GM13977 (cell line): ENCODE measurements at regions not wholly inside any gene's neighbourhood (a gene's known extent, or its start where the extent isn't known, plus 50 kb on each side); places are given as distances from the start of the nearest gene placed in this dataset.

Source experiments
- DNase-seq: peaks from one replicate; pipeline ENCODE4 v3.0.0; 2012; ENCODE audit warnings: low spot score
- in situ Hi-C: fragments of 300-500 bp; cut with MboI; formaldehyde crosslinking; loops from one replicate; pipeline ENCODE4 v1.12.0; 2022; ENCODE audit warnings: low sequenced_read_pairs, low pct_unique_long_range_greater_than_20kb, mixed read lengths, inconsistent platforms; ENCODE audit not compliant: unreplicated experiment
- TF ChIP-seq, protein P1 (sequence below): IDR thresholded peaks from 2 replicates; pipeline ENCODE4 v1.5.1; 2012; ENCODE audit warnings: mild to moderate bottlenecking, control low read depth; ENCODE audit not compliant: insufficient read depth; ENCODE audit errors: extremely low read depth, missing control alignments

GRCh38 chr4:124566030-124566429 is 146.5 kb downstream of the ANKRD50 start:
- TF ChIP-seq, protein P1, sequence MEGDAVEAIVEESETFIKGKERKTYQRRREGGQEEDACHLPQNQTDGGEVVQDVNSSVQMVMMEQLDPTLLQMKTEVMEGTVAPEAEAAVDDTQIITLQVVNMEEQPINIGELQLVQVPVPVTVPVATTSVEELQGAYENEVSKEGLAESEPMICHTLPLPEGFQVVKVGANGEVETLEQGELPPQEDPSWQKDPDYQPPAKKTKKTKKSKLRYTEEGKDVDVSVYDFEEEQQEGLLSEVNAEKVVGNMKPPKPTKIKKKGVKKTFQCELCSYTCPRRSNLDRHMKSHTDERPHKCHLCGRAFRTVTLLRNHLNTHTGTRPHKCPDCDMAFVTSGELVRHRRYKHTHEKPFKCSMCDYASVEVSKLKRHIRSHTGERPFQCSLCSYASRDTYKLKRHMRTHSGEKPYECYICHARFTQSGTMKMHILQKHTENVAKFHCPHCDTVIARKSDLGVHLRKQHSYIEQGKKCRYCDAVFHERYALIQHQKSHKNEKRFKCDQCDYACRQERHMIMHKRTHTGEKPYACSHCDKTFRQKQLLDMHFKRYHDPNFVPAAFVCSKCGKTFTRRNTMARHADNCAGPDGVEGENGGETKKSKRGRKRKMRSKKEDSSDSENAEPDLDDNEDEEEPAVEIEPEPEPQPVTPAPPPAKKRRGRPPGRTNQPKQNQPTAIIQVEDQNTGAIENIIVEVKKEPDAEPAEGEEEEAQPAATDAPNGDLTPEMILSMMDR = no peak
- DNase-seq = no peak
- in situ Hi-C loops = no loop called here

- no peak for DNase-seq
- in situ Hi-C loops = no loop called here
- TF ChIP-seq, protein P1 = no peak
These were observed 139.5 kb downstream of the ANKRD50 start for GRCh38 chr4:124573056-124573455.

- no peak for DNase-seq
- TF ChIP-seq, protein P1 = no peak
- in situ Hi-C loops = no loop called here
These were observed 132.6 kb downstream of the ANKRD50 start for GRCh38 chr4:124579896-124580295.

DNA sequence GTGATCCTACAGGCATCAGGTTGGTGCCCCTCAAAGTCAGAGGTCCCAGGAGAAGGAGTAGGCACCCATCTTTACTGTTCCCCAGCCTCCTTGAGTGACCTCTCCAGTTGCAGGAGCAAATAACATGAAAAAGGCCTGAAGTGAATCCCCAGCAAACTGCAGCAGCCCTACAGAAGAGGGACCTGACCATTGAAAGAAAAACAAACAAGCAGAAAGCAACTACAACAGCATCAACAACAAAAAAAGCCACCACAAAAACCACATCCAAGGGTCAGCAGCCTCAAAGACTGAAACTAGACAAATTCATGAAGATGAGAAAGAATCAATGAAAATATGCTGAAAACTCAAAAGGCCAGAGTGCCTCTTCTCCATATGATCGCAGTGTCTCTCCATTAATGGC is 128.7 kb downstream of the ANKRD50 start:
- TF ChIP-seq, protein P1 = no peak
- in situ Hi-C loops = no loop called here
- DNase-seq = no peak

- DNase-seq = no peak
- in situ Hi-C loops = no loop called here
- TF ChIP-seq, protein P1 = no peak
These were observed 122.7 kb downstream of the ANKRD50 start for GRCh38 chr4:124589786-124590185.

- in situ Hi-C loops = no loop called here
- TF ChIP-seq, protein P1 = no peak
- DNase-seq = no peak
These were observed 122.1 kb downstream of the ANKRD50 start for GRCh38 chr4:124590480-124590879.

- DNase-seq = no peak
- TF ChIP-seq, protein P1 = no peak
- in situ Hi-C loops = no loop called here
These were observed 120.9 kb downstream of the ANKRD50 start for GRCh38 chr4:124591637-124592036.
